Activated T-cell treated with anti-CD3 and anti-CD28 coated beads, Interleukin-2, amount 50 U/mL, for 48 hours (primary cell): ENCODE measurements at regions not wholly inside any gene's neighbourhood (a gene's known extent, or its start where the extent isn't known, plus 50 kb on each side); places are given as distances from the start of the nearest gene placed in this dataset.
"Not testable (repeated sequence)": the region's sequence is repeated elsewhere in the genome, so short reads cannot be mapped to it uniquely, and the experiment has no call there.

Experiments
- DNase-seq, 2 experiments: peaks; one replicate each; pipeline ENCODE4 v3.0.0-alpha.2; 2020

GRCh38 chr2:128512379-128513115 lies 193.9 kb upstream of the HS6ST1 start:
- DNase-seq: no peak

GRCh38 chr2:128513116-128513960 lies 194.7 kb upstream of the HS6ST1 start:
- no peak for DNase-seq

- DNase-seq: no peak
Observed at GRCh38 chr2:128513961-128514283, 195.3 kb upstream of the HS6ST1 start.

GRCh38 chr2:128514555-128514955 lies 195.9 kb upstream of the HS6ST1 start:
- DNase-seq: no peak

GRCh38 chr2:128516938-128517337 lies 198.3 kb upstream of the HS6ST1 start:
- no peak for DNase-seq

GRCh38 chr2:128519028-128519427 lies 200.4 kb upstream of the HS6ST1 start:
- not testable (repeated sequence) for DNase-seq

GRCh38 chr2:128519517-128520215 lies 201.0 kb upstream of the HS6ST1 start:
- no peak for DNase-seq

- DNase-seq: no peak
Observed at GRCh38 chr2:128520340-128520739, 201.7 kb upstream of the HS6ST1 start.

GRCh38 chr2:128520791-128521190 lies 202.1 kb upstream of the HS6ST1 start:
- DNase-seq: peak; percentile 51 to 68

- no peak for DNase-seq
Observed at GRCh38 chr2:128521482-128521881, 202.8 kb upstream of the HS6ST1 start.

GRCh38 chr2:128522829-128523228 lies 204.2 kb upstream of the HS6ST1 start:
- DNase-seq: no peak

GRCh38 chr2:128523457-128523856 lies 204.8 kb upstream of the HS6ST1 start:
- no peak for DNase-seq

- no peak for DNase-seq
Observed at GRCh38 chr2:128524183-128524582, 205.5 kb upstream of the HS6ST1 start.

- no peak for DNase-seq
Observed at GRCh38 chr2:128525653-128526052, 207.0 kb upstream of the HS6ST1 start.

- no peak for DNase-seq
Observed at GRCh38 chr2:128526455-128526976, 207.8 kb upstream of the HS6ST1 start.

GRCh38 chr2:128528133-128528532 lies 209.5 kb upstream of the HS6ST1 start:
- no peak for DNase-seq

GRCh38 chr2:128530025-128530573 lies 211.4 kb upstream of the HS6ST1 start:
- DNase-seq: no peak

- no peak for DNase-seq
Observed at GRCh38 chr2:128531856-128532255, 213.2 kb upstream of the HS6ST1 start.

GRCh38 chr2:128533101-128533500 lies 214.4 kb upstream of the HS6ST1 start:
- DNase-seq: no peak

GRCh38 chr2:128534688-128535392 lies 216.2 kb upstream of the HS6ST1 start:
- no peak for DNase-seq

- no peak for DNase-seq
Observed at GRCh38 chr2:128535953-128536352, 217.3 kb upstream of the HS6ST1 start.

GRCh38 chr2:128536925-128537620 lies 218.4 kb upstream of the HS6ST1 start:
- DNase-seq: peak; percentile 31 to 39
